Chondrocyte (in vitro differentiated cells): ENCODE measurements at regions not wholly inside any gene's neighbourhood (a gene's known extent, or its start where the extent isn't known, plus 50 kb on each side); places are given as distances from the start of the nearest gene placed in this dataset.
A peak's percentile ranks its signal among the peaks of the same experiment; 100 is the strongest.

Source experiments
- DNase-seq: peaks from one replicate; pipeline ENCODE4 v3.0.0; 2021; ENCODE audit warnings: mixed read lengths, low spot score
- H3K27ac Mint-ChIP-seq: one replicate; pipeline ENCODE4 v1.8.0; 2021; ENCODE audit warnings: mild to moderate bottlenecking, moderate library complexity, mixed read lengths; ENCODE audit not compliant: unreplicated experiment
- H3K27me3 Mint-ChIP-seq: 2 replicates; pipeline ENCODE4 v1.8.0; 2021; ENCODE audit warnings: low read depth, mixed read lengths
- H3K36me3 Mint-ChIP-seq: 2 replicates; pipeline ENCODE4 v1.8.0; 2021; ENCODE audit warnings: low read depth, mixed read lengths
- H3K4me1 Mint-ChIP-seq: 2 replicates; pipeline ENCODE4 v1.8.0; 2021; ENCODE audit warnings: low read depth, mild to moderate bottlenecking, mixed read lengths
- H3K4me3 Mint-ChIP-seq: one replicate; pipeline ENCODE4 v1.8.0; 2021; ENCODE audit warnings: mild to moderate bottlenecking, moderate library complexity, mixed read lengths; ENCODE audit not compliant: unreplicated experiment
- H3K9me3 Mint-ChIP-seq: 2 replicates; pipeline ENCODE4 v1.8.0; 2021; ENCODE audit warnings: low read depth, mixed read lengths
- TF ChIP-seq, protein P1 (sequence below): fragments of 200-600 bp; sonication (generic); IDR thresholded peaks from 2 replicates; pipeline ENCODE4 v1.5.0; 2021; ENCODE audit warnings: antibody characterized with exemption, mild to moderate bottlenecking, moderate library complexity

DNA sequence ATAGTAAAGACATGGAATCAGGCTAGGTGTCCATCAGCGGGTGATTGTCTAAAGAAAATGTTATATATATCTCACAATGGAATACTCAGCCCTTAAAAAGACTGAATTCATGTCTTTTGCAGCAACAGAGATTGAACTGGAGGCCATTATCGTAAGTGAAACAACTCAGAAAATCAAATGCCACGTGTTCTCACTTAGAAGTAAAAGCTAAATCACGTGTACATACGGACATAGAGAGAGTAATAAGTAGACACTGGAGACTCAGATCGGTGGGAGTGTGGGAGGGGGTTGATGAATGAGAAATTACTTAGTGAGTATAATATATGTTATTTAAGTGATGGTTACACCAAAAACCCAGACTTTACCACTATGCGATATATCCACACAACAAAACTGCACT lies 266.3 kb upstream of the PPFIA2 start:
- Mint-ChIP-seq H3K27me3 (no peaks in the 10 kb centered on the region), H3K4me3 (no peak overlapping the region), H3K9me3 (no peaks in the 10 kb centered on the region), H3K4me1 (no peaks in the 10 kb centered on the region), H3K27ac (no peak overlapping the region), H3K36me3 (no peaks in the 10 kb centered on the region)
- DNase-seq: no peak
- TF ChIP-seq, protein P1, sequence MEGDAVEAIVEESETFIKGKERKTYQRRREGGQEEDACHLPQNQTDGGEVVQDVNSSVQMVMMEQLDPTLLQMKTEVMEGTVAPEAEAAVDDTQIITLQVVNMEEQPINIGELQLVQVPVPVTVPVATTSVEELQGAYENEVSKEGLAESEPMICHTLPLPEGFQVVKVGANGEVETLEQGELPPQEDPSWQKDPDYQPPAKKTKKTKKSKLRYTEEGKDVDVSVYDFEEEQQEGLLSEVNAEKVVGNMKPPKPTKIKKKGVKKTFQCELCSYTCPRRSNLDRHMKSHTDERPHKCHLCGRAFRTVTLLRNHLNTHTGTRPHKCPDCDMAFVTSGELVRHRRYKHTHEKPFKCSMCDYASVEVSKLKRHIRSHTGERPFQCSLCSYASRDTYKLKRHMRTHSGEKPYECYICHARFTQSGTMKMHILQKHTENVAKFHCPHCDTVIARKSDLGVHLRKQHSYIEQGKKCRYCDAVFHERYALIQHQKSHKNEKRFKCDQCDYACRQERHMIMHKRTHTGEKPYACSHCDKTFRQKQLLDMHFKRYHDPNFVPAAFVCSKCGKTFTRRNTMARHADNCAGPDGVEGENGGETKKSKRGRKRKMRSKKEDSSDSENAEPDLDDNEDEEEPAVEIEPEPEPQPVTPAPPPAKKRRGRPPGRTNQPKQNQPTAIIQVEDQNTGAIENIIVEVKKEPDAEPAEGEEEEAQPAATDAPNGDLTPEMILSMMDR: no peak

DNA sequence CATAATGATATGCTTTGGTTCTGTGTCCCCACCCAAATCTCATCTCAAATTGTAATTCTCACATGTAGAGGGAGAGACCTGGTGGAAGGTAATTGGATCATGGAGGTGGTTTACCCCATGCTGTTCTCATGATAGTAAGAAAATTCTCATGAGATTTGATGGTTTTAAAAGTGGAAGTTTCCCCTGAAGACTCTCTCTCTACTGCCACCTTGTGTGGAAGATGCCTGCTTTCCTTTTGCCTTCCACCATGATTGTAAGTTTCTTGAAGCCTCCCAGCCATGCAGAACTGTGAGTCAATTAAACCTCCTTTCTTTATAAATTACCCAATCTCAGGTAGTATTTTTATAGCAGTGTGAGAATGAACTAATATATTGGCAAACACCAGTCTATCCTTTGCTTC lies 260.4 kb upstream of the PPFIA2 start:
- Mint-ChIP-seq H3K36me3 (no peaks in the 10 kb centered on the region), H3K27me3 (no peaks in the 10 kb centered on the region), H3K4me1 (no peaks in the 10 kb centered on the region), H3K4me3 (no peak overlapping the region), H3K27ac (no peak overlapping the region), H3K9me3 (peaks cover 9% of the 10 kb centered on the region)
- no peak for DNase-seq
- TF ChIP-seq, protein P1: peak; percentile 53

DNA sequence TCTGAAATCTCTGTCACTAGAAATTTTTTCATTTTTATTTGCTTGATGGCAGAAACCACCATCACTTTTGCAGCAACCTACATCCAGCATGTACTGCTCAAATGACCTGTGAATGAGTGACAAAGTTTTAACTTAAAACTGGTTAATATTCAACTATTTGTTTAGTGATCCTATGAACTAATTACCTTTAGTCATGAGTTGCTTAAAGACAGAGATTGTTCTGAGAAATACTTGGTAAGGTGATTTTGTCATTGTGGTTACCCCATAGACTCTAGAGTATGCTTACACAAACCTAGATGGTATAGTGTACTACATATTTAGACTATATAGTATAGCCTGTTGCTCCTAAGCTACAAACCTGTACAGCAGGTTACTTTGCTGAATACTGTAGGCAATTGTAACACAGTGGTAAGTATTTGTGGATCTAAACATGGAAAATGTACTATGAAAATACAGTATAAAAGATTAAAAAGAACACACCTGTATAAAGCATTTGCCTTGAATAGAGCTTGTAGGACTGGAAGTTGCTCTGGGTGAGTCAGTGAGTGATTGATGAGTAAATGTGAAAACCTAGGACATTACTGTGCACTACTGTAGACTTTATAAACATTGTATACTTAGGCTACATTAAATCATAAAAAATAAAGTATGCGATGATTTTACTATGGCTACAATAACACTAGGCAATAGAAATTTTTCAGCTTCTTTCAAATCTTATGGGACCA lies 256.6 kb upstream of the PPFIA2 start:
- TF ChIP-seq, protein P1: no peak
- Mint-ChIP-seq H3K9me3 (peaks cover 9% of the 10 kb centered on the region), H3K27ac (no peak overlapping the region), H3K4me3 (no peak overlapping the region), H3K36me3 (no peaks in the 10 kb centered on the region), H3K27me3 (no peaks in the 10 kb centered on the region), H3K4me1 (no peaks in the 10 kb centered on the region)
- DNase-seq: no peak

DNA sequence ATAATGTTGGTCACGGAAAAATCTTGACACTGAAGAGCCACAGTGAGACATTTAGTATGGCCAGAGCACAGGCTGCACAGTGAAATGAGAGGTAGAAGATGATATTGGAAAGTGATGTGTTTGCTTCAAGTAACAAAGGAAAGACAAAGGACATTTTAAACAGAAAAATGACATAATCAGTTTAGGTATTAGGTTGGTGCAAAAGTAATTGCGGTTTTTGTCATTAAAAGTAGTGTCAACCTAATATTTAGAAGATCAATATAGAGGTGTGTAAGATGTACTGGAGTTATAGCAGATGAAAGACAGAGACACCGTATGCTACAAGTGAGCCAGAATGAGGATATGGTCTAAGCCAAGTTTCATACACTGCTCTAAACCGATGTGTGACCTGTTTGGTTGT lies 253.0 kb upstream of the PPFIA2 start:
- H3K27ac Mint-ChIP-seq: no peak overlapping the region
- H3K27me3 Mint-ChIP-seq: no peaks in the 10 kb centered on the region
- no peak for DNase-seq
- no peaks in the 10 kb centered on the region for H3K9me3 Mint-ChIP-seq
- TF ChIP-seq, protein P1: no peak
- no peaks in the 10 kb centered on the region for H3K36me3 Mint-ChIP-seq
- no peaks in the 10 kb centered on the region for H3K4me1 Mint-ChIP-seq
- no peak overlapping the region for H3K4me3 Mint-ChIP-seq

GRCh38 chr12:82009524-82009923 lies 250.4 kb upstream of the PPFIA2 start:
- Mint-ChIP-seq H3K4me1 (no peaks in the 10 kb centered on the region), H3K27ac (no peak overlapping the region), H3K4me3 (no peak overlapping the region), H3K36me3 (no peaks in the 10 kb centered on the region), H3K27me3 (no peaks in the 10 kb centered on the region), H3K9me3 (peaks cover 2% of the 10 kb centered on the region)
- DNase-seq: no peak
- TF ChIP-seq, protein P1: no peak
